WTC11 (cell line): ENCODE measurements at regions not wholly inside any gene's neighbourhood (a gene's known extent, or its start where the extent isn't known, plus 50 kb on each side); places are given as distances from the start of the nearest gene placed in this dataset.

ENCODE experiments used
- ATAC-seq: fragments of 200-7000 bp; cut with Tn5 transposase; 2 replicates; pipeline ENCODE4 v1.10.0; 2021; ENCODE audit warnings: mild to moderate bottlenecking, moderate library complexity
- CTCF ChIA-PET: fragments of 300-600 bp; sonication (Branson Sonifier 250); formaldehyde crosslinking; loops from one replicate; lab custom pipeline; 2021; ENCODE audit warnings: antibody characterized with exemption; lab: Charles Lee
- POLR2A ChIA-PET: fragments of 350-600 bp; sonication (Branson Sonifier 250); formaldehyde crosslinking; loops from one replicate; lab custom pipeline; 2021; ENCODE audit warnings: antibody characterized with exemption; lab: Charles Lee
- DNase-seq: peaks from one replicate; pipeline ENCODE4 v3.0.0; 2021; ENCODE audit warnings: low spot score
- H3K27ac Mint-ChIP-seq: 2 replicates; pipeline ENCODE4 v1.8.0; 2021; ENCODE audit warnings: mixed read lengths
- H3K27me3 Mint-ChIP-seq: 2 replicates; pipeline ENCODE4 v1.8.0; 2021; ENCODE audit warnings: low read depth, mild to moderate bottlenecking, moderate library complexity, mixed read lengths
- H3K36me3 Mint-ChIP-seq: 2 replicates; pipeline ENCODE4 v1.8.0; 2021; ENCODE audit warnings: mixed read lengths
- H3K4me1 Mint-ChIP-seq: 2 replicates; pipeline ENCODE4 v1.8.0; 2022; ENCODE audit warnings: mixed read lengths
- H3K4me3 Mint-ChIP-seq: 2 replicates; pipeline ENCODE4 v1.8.0; 2021; ENCODE audit warnings: mild to moderate bottlenecking, moderate library complexity, mixed read lengths
- H3K9me3 Mint-ChIP-seq: 2 replicates; pipeline ENCODE4 v1.8.0; 2021; ENCODE audit warnings: mixed read lengths
- AR ChIP-seq: fragments of 250-450 bp; sonication (Bioruptor Pico); IDR thresholded peaks from 2 replicates; pipeline ENCODE4 v1.9.0; 2021; ENCODE audit warnings: mild to moderate bottlenecking
- E2F1 ChIP-seq: sonication (generic); formaldehyde crosslinking; IDR thresholded peaks from 2 replicates; pipeline ENCODE4 v1.8.0; 2022; ENCODE audit warnings: mild to moderate bottlenecking, missing genetic modification reagents
- EMX1 ChIP-seq: fragments of 250-450 bp; sonication (Bioruptor Pico); IDR thresholded peaks from 2 replicates; pipeline ENCODE4 v1.8.0; 2021; ENCODE audit warnings: mild to moderate bottlenecking
- ERG ChIP-seq: fragments of 250-450 bp; sonication (Bioruptor Pico); IDR thresholded peaks from 2 replicates; pipeline ENCODE4 v1.8.0; 2021; ENCODE audit warnings: mild to moderate bottlenecking
- ETV6 ChIP-seq: sonication (generic); formaldehyde crosslinking; IDR thresholded peaks from 2 replicates; pipeline ENCODE4 v1.8.1; 2022; ENCODE audit warnings: mild to moderate bottlenecking, missing genetic modification reagents
- FOXP4 ChIP-seq: sonication (generic); formaldehyde crosslinking; IDR thresholded peaks from 2 replicates; pipeline ENCODE4 v1.8.0; 2022; ENCODE audit warnings: mild to moderate bottlenecking, missing genetic modification reagents
- MYBL2 ChIP-seq: sonication (generic); formaldehyde crosslinking; IDR thresholded peaks from 2 replicates; pipeline ENCODE4 v1.8.1; 2023; ENCODE audit warnings: mild to moderate bottlenecking, moderate library complexity, missing genetic modification reagents
- NFATC4 ChIP-seq: fragments of 250-450 bp; sonication (Bioruptor Pico); IDR thresholded peaks from 2 replicates; pipeline ENCODE4 v1.9.0; 2021; ENCODE audit warnings: mild to moderate bottlenecking
- SOX15 ChIP-seq: fragments of 250-450 bp; sonication (Bioruptor Pico); IDR thresholded peaks from 2 replicates; pipeline ENCODE4 v1.9.0; 2021; ENCODE audit warnings: mild to moderate bottlenecking
- ZBTB43 ChIP-seq: sonication (generic); formaldehyde crosslinking; IDR thresholded peaks from 2 replicates; pipeline ENCODE4 v1.8.1; 2023; ENCODE audit warnings: mild to moderate bottlenecking, missing genetic modification reagents
- ZNF263 ChIP-seq: sonication (generic); formaldehyde crosslinking; IDR thresholded peaks from 2 replicates; pipeline ENCODE4 v1.8.1; 2022; ENCODE audit warnings: low read depth, mild to moderate bottlenecking, moderate library complexity, missing genetic modification reagents
- ZNF281 ChIP-seq: sonication (generic); formaldehyde crosslinking; IDR thresholded peaks from 2 replicates; pipeline ENCODE4 v1.8.0; 2023; ENCODE audit warnings: mild to moderate bottlenecking, missing genetic modification reagents
- ZNF423 ChIP-seq: fragments of 250-450 bp; sonication (Bioruptor Pico); IDR thresholded peaks from 2 replicates; pipeline ENCODE4 v2.1.2; 2022; ENCODE audit warnings: mild to moderate bottlenecking, moderate library complexity

GRCh38 chr2:45218931-45219339 is 209.7 kb upstream of the SIX2 start:
- H3K9me3 Mint-ChIP-seq = peaks cover 10% of the 10 kb centered on the region
- H3K36me3 Mint-ChIP-seq = no peaks in the 10 kb centered on the region
- ChIA-PET CTCF (no interaction called here), POLR2A (interaction anchor here (0.6 kb wide), 1 partner anchor 349 kb away, joined by 3 read pairs; no protein-coding TSS in a partner anchor)
- no peak for TF ChIP-seq ZNF281
- TF ChIP-seq ZNF423 (CRISPR knock-in tag) = 0 out of 2 replicates have a peak, but pooled peaks have one; percentile 7
- H3K4me3 Mint-ChIP-seq = no peak overlapping the region
- peaks cover 19% of the 10 kb centered on the region for H3K4me1 Mint-ChIP-seq
- DNase-seq = no peak
- no peak overlapping the region for H3K27ac Mint-ChIP-seq
- ATAC-seq = peak; percentile 57
- no peaks in the 10 kb centered on the region for H3K27me3 Mint-ChIP-seq

- ChIA-PET CTCF (no interaction called here), POLR2A (no interaction called here)
- Mint-ChIP-seq H3K9me3 (peaks cover 10% of the 10 kb centered on the region), H3K4me1 (peaks cover 16% of the 10 kb centered on the region), H3K36me3 (no peaks in the 10 kb centered on the region), H3K27me3 (no peaks in the 10 kb centered on the region), H3K4me3 (no peak overlapping the region), H3K27ac (no peak overlapping the region)
- TF ChIP-seq ZNF423 (CRISPR knock-in tag) (no peak), NFATC4 (CRISPR knock-in tag) (no peak), E2F1 (CRISPR knock-in tag) (no peak), ZNF281 (no peak), ZNF263 (CRISPR knock-in tag) (no peak), ETV6 (CRISPR knock-in tag) (no peak), MYBL2 (CRISPR knock-in tag) (no peak), FOXP4 (CRISPR knock-in tag) (no peak), ZBTB43 (no peak)
- DNase-seq (no peak), ATAC-seq (no peak)
These were observed 209.0 kb upstream of the SIX2 start for GRCh38 chr2:45218297-45218696.

- POLR2A ChIA-PET = no interaction called here
- H3K9me3 Mint-ChIP-seq = peaks cover 10% of the 10 kb centered on the region
- H3K27ac Mint-ChIP-seq = no peak overlapping the region
- H3K4me3 Mint-ChIP-seq = no peak overlapping the region
- no peaks in the 10 kb centered on the region for H3K27me3 Mint-ChIP-seq
- H3K36me3 Mint-ChIP-seq = no peaks in the 10 kb centered on the region
- CTCF ChIA-PET = interaction anchor here (0.6 kb wide), 1 partner anchor 25 kb away, joined by 3 read pairs; no protein-coding TSS in a partner anchor
- DNase-seq (no peak), ATAC-seq (no peak)
- peaks cover 13% of the 10 kb centered on the region for H3K4me1 Mint-ChIP-seq
- TF ChIP-seq EMX1 (CRISPR knock-in tag) (no peak), SOX15 (no peak), ERG (CRISPR knock-in tag) (no peak), AR (CRISPR knock-in tag) (no peak)
These were observed 206.9 kb upstream of the SIX2 start for GRCh38 chr2:45216118-45216517.
